ENCODE measurements at regions not wholly inside any gene's neighbourhood (a gene's known extent, or its start where the extent isn't known, plus 50 kb on each side); places are given as distances from the start of the nearest gene placed in this dataset.

GRCh38 chr2:181839811-181840210 lies 51.7 kb upstream of the ITPRID2 start:
- 0% methylated on average over 1 of the region's 1 CpG for WGBS (ENCODE audit: insufficient coverage, insufficient replicate concordance, low lambda C conversion rate, missing lambda C conversion rate)
- H3K4me2 ChIP-seq (ENCODE audit: control insufficient read depth, insufficient read depth), result no peak overlapping the region
- H3K4me1 ChIP-seq (ENCODE audit: control insufficient read depth, insufficient read depth, low read length), result no peaks in the 10 kb centered on the region
- FAIRE-seq (no peak), DNase-seq (ENCODE audit: low read depth, low spot score) (no peak), ATAC-seq (no peak)
- H3K9ac ChIP-seq (ENCODE audit: control insufficient read depth, insufficient read depth, low read length), result no peak overlapping the region
- SMC1A ChIA-PET (ENCODE audit: uncharacterized antibody, unreplicated experiment), result interaction anchor here (0.8 to 1.7 kb wide), 2 partner anchors 11 to 59 kb away, joined by 3 to 7 read pairs; no protein-coding TSS in a partner anchor
- no TSS peak for BruUV-seq (replicated peaks)
- intact Hi-C loops (cut with micrococcal nuclease; ENCODE audit: unreplicated experiment) (no loop called here), in situ Hi-C loops (cut with MboI) (no loop called here)
- no peaks in the 10 kb centered on the region for H3K36me3 ChIP-seq (ENCODE audit: control insufficient read depth in 2 of 2, insufficient read depth in 2 of 2, low read length in 1 of 2)
- no peaks in the 10 kb centered on the region for H3K9me3 ChIP-seq (replicated peaks; ENCODE audit: control insufficient read depth, insufficient read depth, low read length)
- RAD21 ChIA-PET (ENCODE audit: unreplicated experiment), result no interaction called here
- no peaks in the 10 kb centered on the region for H4K20me1 ChIP-seq (ENCODE audit: control insufficient read depth, insufficient read depth)
- TF ChIP-seq TCF12 (IDR thresholded peaks at IDR 0.05; ENCODE audit: low read depth, low read length) (no peak), HDGF (IDR thresholded peaks at IDR 0.05) (no peak), SMAD5 (IDR thresholded peaks at IDR 0.05; ENCODE audit: low read depth) (no peak), HCFC1 (IDR thresholded peaks at IDR 0.05; ENCODE audit: low read length) (no peak), SMARCA5 (IDR thresholded peaks at IDR 0.05) (no peak), HDAC2 (IDR thresholded peaks at IDR 0.05) (no peak), CEBPB (IDR thresholded peaks at IDR 0.05; ENCODE audit: borderline replicate concordance in 1 of 2, low read depth in 2 of 2, low read length in 2 of 2) (no peak), TBL1XR1 (IDR thresholded peaks at IDR 0.05; ENCODE audit: low read depth, low read length) (no peak), NFIC (IDR thresholded peaks at IDR 0.05; ENCODE audit: low read depth, low read length) (no peak)
- CTCF ChIA-PET, result interaction anchor here (1.0 kb wide), 1 partner anchor 38 kb away, joined by 3 read pairs; no protein-coding TSS in a partner anchor
- no peak overlapping the region for H3K27ac ChIP-seq (ENCODE audit: control insufficient read depth, insufficient read depth)
- POLR2A ChIA-PET, result no interaction called here
- peaks cover 0 to 6% of the 10 kb centered on the region in 2 experiments; a peak in 2 of 4 replicates for H3K27me3 ChIP-seq (replicated peaks in 1 of 2; ENCODE audit: control insufficient read depth in 2 of 2, insufficient read depth in 2 of 2, low read length in 1 of 2)
- no peak overlapping the region for H3K4me3 ChIP-seq
- no peaks in the 10 kb centered on the region for H3K79me2 ChIP-seq (ENCODE audit: control insufficient read depth, insufficient read depth, low read length)
- no peak overlapping the region for H2AFZ ChIP-seq (ENCODE audit: control insufficient read depth, low read depth, low read length)

- intact Hi-C loops (cut with micrococcal nuclease; ENCODE audit: unreplicated experiment), result no loop called here
- no peak for TF ChIP-seq CTCF (IDR thresholded peaks at IDR 0.05 in 2 of 3, conservative IDR thresholded peaks at IDR 0.05 in 1 of 3; ENCODE audit: control insufficient read depth in 2 of 3, extremely low read depth in 1 of 3, insufficient read depth in 1 of 3, low read depth in 3 of 3, low read length in 3 of 3)
- no peak for TF ChIP-seq BMI1 (IDR thresholded peaks at IDR 0.05; ENCODE audit: borderline replicate concordance)
- TF ChIP-seq PAX8 (IDR thresholded peaks at IDR 0.05), result no peak
- TF ChIP-seq WRNIP1 (IDR thresholded peaks at IDR 0.05; ENCODE audit: borderline replicate concordance, low read depth, low read length), result no peak
- no peak for TF ChIP-seq SIX5 (IDR thresholded peaks at IDR 0.05; ENCODE audit: low read depth, low read length, severe bottlenecking)
- TF ChIP-seq MEF2B (IDR thresholded peaks at IDR 0.05; ENCODE audit: partially characterized antibody, poor library complexity, severe bottlenecking), result no peak
- no peak for TF ChIP-seq STAT1 (conservative IDR thresholded peaks at IDR 0.05)
- TF ChIP-seq CREM (IDR thresholded peaks at IDR 0.05; ENCODE audit: low read depth), result no peak
- TF ChIP-seq NFYA (IDR thresholded peaks at IDR 0.05; ENCODE audit: borderline replicate concordance, low read depth, low read length), result no peak
- TF ChIP-seq KDM1A (IDR thresholded peaks at IDR 0.05; ENCODE audit: borderline replicate concordance), result no peak
- no peak for TF ChIP-seq ZNF207 (IDR thresholded peaks at IDR 0.05; ENCODE audit: borderline replicate concordance)
- TF ChIP-seq BRCA1 (IDR thresholded peaks at IDR 0.05; ENCODE audit: low read depth, low read length), result no peak
- H3K27me3 ChIP-seq (replicated peaks in 1 of 2; ENCODE audit: control insufficient read depth in 2 of 2, insufficient read depth in 2 of 2, low read length in 1 of 2), result peaks cover 0 to 6% of the 10 kb centered on the region in 2 experiments; a peak in 2 of 4 replicates
- no peaks in the 10 kb centered on the region for H3K36me3 ChIP-seq (ENCODE audit: control insufficient read depth in 2 of 2, insufficient read depth in 2 of 2, low read length in 1 of 2)
- in situ Hi-C loops (cut with MboI), result no loop called here
- no peaks in the 10 kb centered on the region for H3K79me2 ChIP-seq (ENCODE audit: control insufficient read depth, insufficient read depth, low read length)
- H3K9ac ChIP-seq (ENCODE audit: control insufficient read depth, insufficient read depth, low read length), result no peak overlapping the region
- H4K20me1 ChIP-seq (ENCODE audit: control insufficient read depth, insufficient read depth), result no peaks in the 10 kb centered on the region
- BruUV-seq (replicated peaks), result no TSS peak
- ATAC-seq (no peak), DNase-seq (ENCODE audit: low read depth, low spot score) (no peak), FAIRE-seq (no peak)
- SMC1A ChIA-PET (ENCODE audit: uncharacterized antibody, unreplicated experiment), result interaction anchor here (1.6 to 1.7 kb wide), 2 partner anchors 9 to 10 kb away, joined by 5 to 7 read pairs; no protein-coding TSS in a partner anchor
- H3K27ac ChIP-seq (ENCODE audit: control insufficient read depth, insufficient read depth), result no peak overlapping the region
- RAD21 ChIA-PET (ENCODE audit: unreplicated experiment), result no interaction called here
- WGBS (ENCODE audit: insufficient coverage, insufficient replicate concordance, low lambda C conversion rate, missing lambda C conversion rate), result 87% methylated on average over 2 of the region's 2 CpGs
- no peaks in the 10 kb centered on the region for H3K4me1 ChIP-seq (ENCODE audit: control insufficient read depth, insufficient read depth, low read length)
- POLR2A ChIA-PET, result no interaction called here
- no peak overlapping the region for H2AFZ ChIP-seq (ENCODE audit: control insufficient read depth, low read depth, low read length)
- no peak overlapping the region for H3K4me3 ChIP-seq
- CTCF ChIA-PET, result interaction anchor here (1.1 kb wide), 1 partner anchor 15 kb away, joined by 3 read pairs; no protein-coding TSS in a partner anchor
- H3K4me2 ChIP-seq (ENCODE audit: control insufficient read depth, insufficient read depth), result no peak overlapping the region
- H3K9me3 ChIP-seq (replicated peaks; ENCODE audit: control insufficient read depth, insufficient read depth, low read length), result no peaks in the 10 kb centered on the region
These were observed 50.5 kb upstream of the ITPRID2 start for GRCh38 chr2:181841079-181841478.

All from GM12878 (cell line).